ENCODE measurements at regions not wholly inside any gene's neighbourhood (a gene's known extent, or its start where the extent isn't known, plus 50 kb on each side); places are given as distances from the start of the nearest gene placed in this dataset.

- H3K9me2 ChIP-seq (ENCODE audit: insufficient read depth, low read length), result no peaks in the 10 kb centered on the region
- no peaks in the 10 kb centered on the region for H3F3A ChIP-seq (ENCODE audit: insufficient read depth, low read length, poor library complexity, severe bottlenecking)
- H3K27ac ChIP-seq (ENCODE audit: low read length), result no peak overlapping the region
- H3K27me3 ChIP-seq (ENCODE audit: insufficient read depth, low read depth, low read length), result no peaks in the 10 kb centered on the region
- H3K79me2 ChIP-seq (replicated peaks; ENCODE audit: insufficient read depth, low read length), result no peaks in the 10 kb centered on the region
- no peak overlapping the region for H3K4me2 ChIP-seq (ENCODE audit: low read length)
- H2AFZ ChIP-seq (ENCODE audit: low read depth, low read length), result no peak overlapping the region
- H3K4me3 ChIP-seq (ENCODE audit: low read length), result no peak overlapping the region
- TF ChIP-seq TAF1 (IDR thresholded peaks at IDR 0.05; ENCODE audit: low read depth) (no peak), MXI1 (conservative IDR thresholded peaks at IDR 0.05; ENCODE audit: poor library complexity, severe bottlenecking) (no peak), EZH2 (IDR thresholded peaks at IDR 0.05; ENCODE audit: borderline replicate concordance, insufficient read depth, low read length, poor library complexity, severe bottlenecking) (no peak)
- H3K36me3 ChIP-seq (ENCODE audit: insufficient read depth, low read length), result no peaks in the 10 kb centered on the region
- no peaks in the 10 kb centered on the region for H4K20me1 ChIP-seq (ENCODE audit: insufficient read depth)
- H3K9ac ChIP-seq (ENCODE audit: low read length), result no peak overlapping the region
- no peaks in the 10 kb centered on the region for H3K9me3 ChIP-seq (ENCODE audit: low read length)
These were observed 170.0 kb downstream of the TMEM38B start for GRCh38 chr9:105864248-105864898.

GRCh38 chr9:105865285-105865684 is 170.9 kb downstream of the TMEM38B start:
- Histone ChIP-seq H3K27me3 (ENCODE audit: insufficient read depth, low read depth, low read length) (no peaks in the 10 kb centered on the region), H3F3A (ENCODE audit: insufficient read depth, low read length, poor library complexity, severe bottlenecking) (no peaks in the 10 kb centered on the region), H4K20me1 (ENCODE audit: insufficient read depth) (no peaks in the 10 kb centered on the region), H3K9me2 (ENCODE audit: insufficient read depth, low read length) (no peaks in the 10 kb centered on the region), H3K9me3 (ENCODE audit: low read length) (no peaks in the 10 kb centered on the region), H3K79me2 (replicated peaks; ENCODE audit: insufficient read depth, low read length) (no peaks in the 10 kb centered on the region), H2AFZ (ENCODE audit: low read depth, low read length) (no peak overlapping the region), H3K36me3 (ENCODE audit: insufficient read depth, low read length) (no peaks in the 10 kb centered on the region), H3K9ac (ENCODE audit: low read length) (no peak overlapping the region), H3K27ac (ENCODE audit: low read length) (no peak overlapping the region), H3K4me3 (ENCODE audit: low read length) (no peak overlapping the region), H3K4me2 (ENCODE audit: low read length) (no peak overlapping the region)
- no peak for TF ChIP-seq SMC3 (conservative IDR thresholded peaks at IDR 0.05; ENCODE audit: poor library complexity)
- no peak for TF ChIP-seq REST (IDR thresholded peaks at IDR 0.05; ENCODE audit: borderline replicate concordance)
- TF ChIP-seq TAF1 (IDR thresholded peaks at IDR 0.05; ENCODE audit: low read depth), result no peak
- no peak for TF ChIP-seq POLR2AphosphoS5 (IDR thresholded peaks at IDR 0.05)
- no peak for TF ChIP-seq EZH2 (IDR thresholded peaks at IDR 0.05; ENCODE audit: borderline replicate concordance, insufficient read depth, low read length, poor library complexity, severe bottlenecking)
- no peak for TF ChIP-seq EP300 (conservative IDR thresholded peaks at IDR 0.05; ENCODE audit: poor library complexity, severe bottlenecking)

GRCh38 chr9:105871540-105871939 is 177.2 kb downstream of the TMEM38B start:
- Histone ChIP-seq H3K27me3 (ENCODE audit: insufficient read depth, low read depth, low read length) (no peaks in the 10 kb centered on the region), H2AFZ (ENCODE audit: low read depth, low read length) (no peak overlapping the region), H3F3A (ENCODE audit: insufficient read depth, low read length, poor library complexity, severe bottlenecking) (no peaks in the 10 kb centered on the region), H3K27ac (ENCODE audit: low read length) (no peak overlapping the region), H3K4me3 (ENCODE audit: low read length) (no peak overlapping the region), H3K79me2 (replicated peaks; ENCODE audit: insufficient read depth, low read length) (no peaks in the 10 kb centered on the region), H3K9ac (ENCODE audit: low read length) (no peak overlapping the region), H3K4me2 (ENCODE audit: low read length) (no peak overlapping the region), H3K9me2 (ENCODE audit: insufficient read depth, low read length) (no peaks in the 10 kb centered on the region), H3K9me3 (ENCODE audit: low read length) (no peaks in the 10 kb centered on the region), H4K20me1 (ENCODE audit: insufficient read depth) (no peaks in the 10 kb centered on the region), H3K36me3 (ENCODE audit: insufficient read depth, low read length) (no peaks in the 10 kb centered on the region)
- TF ChIP-seq RAD21 (conservative IDR thresholded peaks at IDR 0.05) (no peak), SMC3 (conservative IDR thresholded peaks at IDR 0.05; ENCODE audit: poor library complexity) (no peak), CTCF (IDR thresholded peaks at IDR 0.05; ENCODE audit: poor library complexity, severe bottlenecking) (no peak), MXI1 (conservative IDR thresholded peaks at IDR 0.05; ENCODE audit: poor library complexity, severe bottlenecking) (no peak), REST (IDR thresholded peaks at IDR 0.05; ENCODE audit: borderline replicate concordance) (no peak), POLR2AphosphoS5 (IDR thresholded peaks at IDR 0.05) (no peak), TAF1 (IDR thresholded peaks at IDR 0.05; ENCODE audit: low read depth) (no peak), EZH2 (IDR thresholded peaks at IDR 0.05; ENCODE audit: borderline replicate concordance, insufficient read depth, low read length, poor library complexity, severe bottlenecking) (no peak), EP300 (conservative IDR thresholded peaks at IDR 0.05; ENCODE audit: poor library complexity, severe bottlenecking) (no peak)

All from neural cell (in vitro differentiated cells).